IgD-negative memory B cell (primary cell): ENCODE measurements at regions not wholly inside any gene's neighbourhood (a gene's known extent, or its start where the extent isn't known, plus 50 kb on each side); places are given as distances from the start of the nearest gene placed in this dataset.

ENCODE experiments used
- H3K27ac Mint-ChIP-seq, 3 donors: one replicate each; pipeline ENCODE4 v1.8.0; 2020 to 2022; ENCODE audit warnings: mild to moderate bottlenecking in 3 of 3, mixed read lengths in 3 of 3, moderate library complexity in 1 of 3
- H3K27me3 Mint-ChIP-seq: one replicate; pipeline ENCODE4 v1.8.0; 2021; ENCODE audit warnings: mixed read lengths
- H3K36me3 Mint-ChIP-seq: one replicate; pipeline ENCODE4 v1.8.0; 2020; ENCODE audit warnings: mild to moderate bottlenecking, mixed read lengths
- H3K4me1 Mint-ChIP-seq, 3 donors: one replicate each; pipeline ENCODE4 v1.8.0; 2020 to 2022; ENCODE audit warnings: mixed read lengths in 3 of 3, mild to moderate bottlenecking in 1 of 3
- H3K4me3 Mint-ChIP-seq, 4 donors: one replicate each; pipeline ENCODE4 v1.8.0; 2020 to 2022; ENCODE audit warnings: mild to moderate bottlenecking in 4 of 4, mixed read lengths in 4 of 4, moderate library complexity in 3 of 4
- H3K9me3 Mint-ChIP-seq, 3 donors: one replicate each; pipeline ENCODE4 v1.8.0; 2020 to 2021; ENCODE audit warnings: mixed read lengths in 3 of 3, mild to moderate bottlenecking in 1 of 3

DNA sequence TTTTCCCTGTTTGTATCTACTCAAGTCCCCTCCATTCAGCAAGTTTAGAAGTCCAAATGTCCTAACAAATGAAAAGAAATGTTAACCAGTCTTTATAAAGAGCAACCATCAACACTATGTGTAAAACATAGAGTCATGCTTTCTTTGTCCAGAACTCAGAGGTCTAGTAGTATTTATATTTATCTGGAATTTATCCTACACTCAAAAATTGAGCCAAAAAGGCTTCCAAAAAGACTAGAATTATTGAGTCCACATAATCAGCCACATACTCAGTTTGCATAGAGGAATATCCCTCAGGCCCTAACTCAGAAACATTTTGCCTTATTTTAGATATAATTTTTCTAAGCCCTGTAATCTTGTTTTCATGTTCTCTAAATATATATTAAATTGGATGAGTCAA, 455.0 kb downstream of the COL12A1 start:
- Mint-ChIP-seq H3K27me3 (peaks cover 1% of the 10 kb centered on the region), H3K9me3 (no peaks in the 10 kb centered on the region), H3K4me1 (no peaks in the 10 kb centered on the region), H3K27ac (no peak overlapping the region), H3K36me3 (no peaks in the 10 kb centered on the region), H3K4me3 (no peak overlapping the region)

DNA sequence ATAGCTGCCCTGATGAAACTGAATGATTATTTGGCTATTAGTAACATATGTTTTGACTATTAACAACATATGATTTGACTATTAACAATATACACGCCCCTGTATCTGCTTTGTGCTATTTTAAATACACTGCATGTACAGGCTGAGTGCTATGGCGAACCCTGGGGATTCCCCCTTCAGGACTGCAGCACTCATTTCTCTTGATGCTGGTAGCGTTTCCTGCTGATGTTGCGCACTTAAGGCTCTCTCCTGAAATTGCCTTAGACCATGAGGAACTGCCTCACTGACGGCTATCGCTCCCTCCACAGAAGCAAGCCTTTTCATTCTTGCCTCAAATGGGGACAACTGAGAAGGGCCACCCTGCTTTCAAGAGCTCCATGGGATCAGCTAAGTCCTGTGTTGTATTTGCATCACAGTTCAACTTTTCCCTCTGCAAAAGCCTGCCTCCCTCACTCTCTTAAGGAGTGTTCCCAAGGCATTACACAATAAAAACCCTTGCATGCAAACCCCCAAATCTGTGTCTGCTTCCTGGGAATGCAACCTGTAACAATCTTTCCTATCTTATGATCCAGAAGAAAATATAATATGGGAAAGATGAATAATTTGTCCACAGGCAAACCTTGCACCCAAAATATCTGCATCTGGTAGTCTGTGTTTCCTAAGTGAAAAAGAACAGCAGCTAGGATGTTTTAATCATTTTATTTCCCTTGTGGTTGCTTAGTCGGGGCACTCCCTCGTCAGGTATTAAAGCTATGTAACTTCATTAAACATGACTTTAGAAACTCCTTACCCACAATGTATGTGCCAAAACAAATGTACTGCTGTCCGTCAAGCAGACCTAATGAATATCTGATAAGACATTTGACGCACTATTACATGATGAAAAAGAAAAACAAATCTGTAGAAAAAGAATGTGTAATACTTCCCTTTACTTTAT, 456.4 kb downstream of the COL12A1 start:
- H3K4me3 Mint-ChIP-seq, result no peak overlapping the region
- H3K4me1 Mint-ChIP-seq, result no peaks in the 10 kb centered on the region
- H3K9me3 Mint-ChIP-seq, result no peaks in the 10 kb centered on the region
- H3K36me3 Mint-ChIP-seq, result no peaks in the 10 kb centered on the region
- no peak overlapping the region for H3K27ac Mint-ChIP-seq
- peaks cover 1% of the 10 kb centered on the region for H3K27me3 Mint-ChIP-seq

DNA sequence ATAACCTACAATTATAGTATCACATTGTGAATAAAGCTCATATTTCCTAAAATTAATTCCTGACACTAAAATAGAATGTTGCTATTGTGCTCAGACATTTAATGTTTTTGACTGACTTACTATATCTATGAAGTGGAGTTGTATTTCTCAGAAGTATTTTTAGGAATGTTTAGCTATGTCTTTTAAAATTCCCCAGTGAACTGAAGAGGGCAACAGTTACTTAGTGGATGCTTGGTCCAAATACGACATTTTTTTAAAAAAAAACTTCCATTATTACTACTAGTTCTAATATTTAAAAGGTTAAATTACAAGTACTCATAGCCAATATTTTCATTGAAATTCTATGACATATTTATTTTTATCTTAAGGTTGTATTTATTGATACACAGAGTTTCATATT, 460.2 kb downstream of the COL12A1 start:
- no peak overlapping the region for H3K4me3 Mint-ChIP-seq
- H3K36me3 Mint-ChIP-seq, result no peaks in the 10 kb centered on the region
- H3K27ac Mint-ChIP-seq, result no peak overlapping the region
- H3K27me3 Mint-ChIP-seq, result no peaks in the 10 kb centered on the region
- H3K4me1 Mint-ChIP-seq, result no peaks in the 10 kb centered on the region
- H3K9me3 Mint-ChIP-seq, result no peaks in the 10 kb centered on the region

- no peaks in the 10 kb centered on the region for H3K9me3 Mint-ChIP-seq
- H3K4me1 Mint-ChIP-seq, result no peaks in the 10 kb centered on the region
- H3K36me3 Mint-ChIP-seq, result no peaks in the 10 kb centered on the region
- H3K27ac Mint-ChIP-seq, result no peak overlapping the region
- H3K27me3 Mint-ChIP-seq, result no peaks in the 10 kb centered on the region
- H3K4me3 Mint-ChIP-seq, result no peak overlapping the region
These were observed 462.9 kb downstream of the COL12A1 start for GRCh38 chr6:74742793-74743508.

DNA sequence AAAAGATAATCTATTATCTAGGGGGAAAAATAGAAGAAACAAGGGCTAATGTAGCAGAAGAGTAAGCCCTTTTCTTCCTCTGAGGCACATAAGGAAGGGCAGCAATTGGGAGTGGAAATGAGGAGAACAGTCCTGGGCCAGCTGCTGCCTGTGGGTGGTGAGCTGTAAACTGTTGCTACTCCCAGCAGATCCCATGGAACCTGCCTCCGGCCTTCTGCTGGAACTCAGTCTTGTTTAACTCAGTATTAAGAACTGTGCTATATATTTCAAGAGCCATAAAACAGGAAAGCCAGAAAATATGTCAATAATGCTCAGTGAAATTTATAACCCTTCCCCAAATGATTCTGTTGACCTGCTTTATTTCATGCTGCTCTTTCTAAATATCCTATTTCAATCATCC, 464.2 kb downstream of the COL12A1 start:
- Mint-ChIP-seq H3K36me3 (no peaks in the 10 kb centered on the region), H3K27ac (no peak overlapping the region), H3K4me1 (no peaks in the 10 kb centered on the region)

DNA sequence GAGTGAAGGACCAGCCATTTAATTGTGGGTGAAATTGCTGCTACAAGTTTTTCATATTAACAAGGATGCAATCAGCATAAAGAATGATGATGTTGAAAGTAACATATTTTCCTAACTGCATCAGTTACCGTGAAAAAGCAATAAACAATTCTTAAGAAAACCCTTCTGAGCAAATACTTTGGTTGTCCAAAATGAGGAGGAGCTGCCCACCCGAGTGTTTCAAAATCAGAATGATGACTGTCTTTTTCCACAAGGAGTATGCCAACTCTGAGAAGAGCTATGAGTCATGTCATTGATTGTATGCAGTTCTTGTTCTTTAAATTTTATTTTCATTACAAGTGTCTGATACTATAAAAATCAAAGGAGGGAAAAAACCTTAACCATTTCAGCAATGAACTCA, 470.5 kb downstream of the COL12A1 start:
- peaks cover 0 to 12% (median 3%) of the 10 kb centered on the region in 3 donors for H3K9me3 Mint-ChIP-seq
- H3K27me3 Mint-ChIP-seq, result no peaks in the 10 kb centered on the region
- no peak overlapping the region for H3K27ac Mint-ChIP-seq
- no peaks in the 10 kb centered on the region for H3K36me3 Mint-ChIP-seq
- no peaks in the 10 kb centered on the region for H3K4me1 Mint-ChIP-seq
- no peak overlapping the region for H3K4me3 Mint-ChIP-seq

More for the DNA sequence above, 464.2 kb downstream of the COL12A1 start:
- no peaks in the 10 kb centered on the region for H3K27me3 Mint-ChIP-seq
- peaks cover 0 to 6% (median 0%) of the 10 kb centered on the region in 3 donors for H3K9me3 Mint-ChIP-seq
- H3K4me3 Mint-ChIP-seq, result no peak overlapping the region

DNA sequence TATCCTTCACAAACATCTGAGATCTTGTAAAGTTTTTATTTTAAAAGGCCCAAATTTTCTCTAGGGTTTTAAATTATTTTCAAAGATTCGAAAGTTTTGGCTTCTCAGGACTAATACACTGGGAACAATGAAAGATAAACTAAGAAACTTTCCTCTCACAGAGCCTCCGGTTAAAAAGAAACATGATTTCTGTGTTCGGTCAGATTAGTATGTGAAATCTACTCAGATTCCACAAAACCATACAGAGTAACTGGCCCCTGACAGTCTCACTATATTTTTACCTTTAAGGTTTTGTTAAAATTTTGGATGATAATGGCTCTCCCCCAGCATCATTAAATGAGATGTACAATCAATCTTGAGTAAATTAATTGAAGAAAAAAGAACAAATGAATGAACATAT, 471.0 kb downstream of the COL12A1 start:
- Mint-ChIP-seq H3K9me3 (peaks cover 0 to 12% (median 3%) of the 10 kb centered on the region in 3 donors), H3K27me3 (no peaks in the 10 kb centered on the region), H3K27ac (no peak overlapping the region), H3K4me1 (no peaks in the 10 kb centered on the region), H3K36me3 (no peaks in the 10 kb centered on the region), H3K4me3 (no peak overlapping the region)

DNA sequence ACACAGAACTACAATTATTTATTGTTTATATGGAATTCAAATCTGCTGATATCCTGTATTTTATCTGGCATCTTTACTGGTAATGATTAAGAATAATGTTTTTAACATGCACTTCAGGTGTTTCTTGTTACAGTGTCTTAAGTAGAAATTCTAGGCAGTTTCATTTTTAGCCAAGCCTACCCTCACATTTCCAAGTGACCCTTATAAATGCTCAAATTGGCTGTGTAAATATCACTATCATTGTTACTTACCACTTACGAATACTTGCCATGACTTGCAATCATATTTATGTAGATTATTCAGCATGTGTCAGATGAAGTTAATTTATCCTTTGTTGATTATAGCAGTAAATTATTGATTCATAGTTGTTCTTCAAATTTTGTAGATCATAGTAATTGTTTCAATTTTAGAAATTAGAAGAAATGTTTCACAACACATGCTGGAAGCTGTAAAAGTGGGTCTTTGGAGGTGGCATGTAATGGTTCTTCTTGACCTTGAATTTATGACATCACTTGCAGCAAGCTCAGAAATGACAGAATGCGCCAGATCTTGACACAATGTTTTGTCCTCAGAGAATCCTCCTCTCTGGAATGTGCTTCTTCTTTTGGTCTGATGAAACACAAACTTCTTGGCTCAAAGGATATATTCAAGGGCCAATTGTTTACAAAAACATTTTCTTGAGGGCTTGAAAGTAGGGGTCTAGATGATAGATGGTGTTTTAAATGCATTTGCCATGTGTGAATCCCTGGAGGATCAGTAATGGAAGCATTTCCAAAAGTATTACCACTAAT, 471.8 kb downstream of the COL12A1 start:
- Mint-ChIP-seq H3K27ac (no peak overlapping the region), H3K36me3 (no peaks in the 10 kb centered on the region), H3K9me3 (peaks cover 0 to 12% (median 3%) of the 10 kb centered on the region in 3 donors), H3K4me1 (no peaks in the 10 kb centered on the region), H3K4me3 (no peak overlapping the region), H3K27me3 (no peaks in the 10 kb centered on the region)

GRCh38 chr6:74731931-74732330, 473.9 kb downstream of the COL12A1 start:
- H3K4me3 Mint-ChIP-seq, result no peak overlapping the region
- no peaks in the 10 kb centered on the region for H3K4me1 Mint-ChIP-seq
- H3K36me3 Mint-ChIP-seq, result no peaks in the 10 kb centered on the region
- H3K27me3 Mint-ChIP-seq, result no peaks in the 10 kb centered on the region
- peaks cover 0 to 9% (median 3%) of the 10 kb centered on the region in 3 donors for H3K9me3 Mint-ChIP-seq
- no peak overlapping the region for H3K27ac Mint-ChIP-seq

DNA sequence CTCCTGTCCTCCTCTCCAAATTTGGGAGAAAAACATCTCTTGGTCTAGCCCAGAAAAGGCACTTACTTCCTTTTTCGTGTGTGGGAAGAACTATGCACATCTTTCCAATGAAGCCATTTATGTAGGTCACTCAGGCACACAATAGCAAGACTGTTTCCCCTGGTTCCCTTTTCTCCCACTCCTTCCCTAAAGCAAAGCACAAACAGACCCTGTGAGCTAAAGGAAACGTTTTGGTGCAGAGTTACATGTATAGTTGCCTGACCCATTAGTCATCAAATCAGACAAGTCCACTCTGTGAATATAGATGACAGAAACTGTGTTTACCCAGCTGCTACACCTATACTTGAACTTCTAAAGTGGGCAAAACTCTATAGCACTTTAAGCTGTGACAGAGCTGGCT, 474.6 kb downstream of the COL12A1 start:
- no peak overlapping the region for H3K4me3 Mint-ChIP-seq
- peaks cover 1% of the 10 kb centered on the region for H3K36me3 Mint-ChIP-seq
- H3K4me1 Mint-ChIP-seq, result no peaks in the 10 kb centered on the region
- peaks cover 0 to 4% (median 3%) of the 10 kb centered on the region in 3 donors for H3K9me3 Mint-ChIP-seq
- H3K27me3 Mint-ChIP-seq, result no peaks in the 10 kb centered on the region
- no peak overlapping the region for H3K27ac Mint-ChIP-seq

DNA sequence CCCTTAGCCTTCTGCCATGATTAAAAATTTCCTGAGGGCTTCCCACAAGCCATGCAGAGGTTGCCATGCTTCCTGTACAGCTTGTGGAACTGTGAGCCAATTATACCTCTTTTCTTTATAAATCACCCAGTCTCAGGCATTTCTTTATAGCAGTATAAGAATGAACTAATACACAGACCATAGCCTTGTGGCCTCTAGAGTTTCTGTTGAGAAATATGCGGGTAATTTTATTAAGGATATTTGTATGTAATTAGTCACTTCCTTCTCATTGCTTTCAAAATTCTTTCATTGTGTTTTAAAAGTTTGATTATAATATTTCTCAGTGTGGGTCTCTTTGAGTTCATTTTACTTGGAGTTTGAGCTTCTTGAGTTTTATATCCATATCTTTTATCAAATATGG, 484.9 kb downstream of the COL12A1 start:
- H3K36me3 Mint-ChIP-seq, result no peaks in the 10 kb centered on the region
- H3K4me3 Mint-ChIP-seq, result no peak overlapping the region
- no peaks in the 10 kb centered on the region for H3K4me1 Mint-ChIP-seq
- peaks cover 4 to 7% (median 6%) of the 10 kb centered on the region in 3 donors for H3K9me3 Mint-ChIP-seq
- H3K27me3 Mint-ChIP-seq, result no peaks in the 10 kb centered on the region
- H3K27ac Mint-ChIP-seq, result no peak overlapping the region

DNA sequence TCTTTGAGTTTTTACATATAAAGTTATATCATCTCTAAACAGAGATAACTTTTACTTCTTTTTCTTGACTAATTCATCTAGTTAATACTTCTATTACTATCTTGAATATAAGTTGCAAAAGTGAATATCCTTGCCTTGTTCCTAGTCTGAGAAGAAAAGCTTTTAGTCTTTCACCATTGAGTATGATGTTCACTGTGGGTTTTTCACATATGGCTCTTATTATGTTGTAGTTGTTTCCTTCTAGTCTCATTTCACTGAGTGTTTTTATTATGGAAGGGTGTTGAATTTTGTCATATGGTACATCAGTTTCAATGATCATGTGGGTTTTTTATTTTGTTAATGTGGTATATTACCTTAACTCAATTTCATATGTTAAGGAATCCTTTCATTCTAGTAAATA, 488.3 kb downstream of the COL12A1 start:
- Mint-ChIP-seq H3K4me3 (no peak overlapping the region), H3K4me1 (no peaks in the 10 kb centered on the region), H3K27ac (no peak overlapping the region), H3K9me3 (peaks cover 2 to 11% (median 2%) of the 10 kb centered on the region in 3 donors), H3K36me3 (no peaks in the 10 kb centered on the region), H3K27me3 (no peaks in the 10 kb centered on the region)

DNA sequence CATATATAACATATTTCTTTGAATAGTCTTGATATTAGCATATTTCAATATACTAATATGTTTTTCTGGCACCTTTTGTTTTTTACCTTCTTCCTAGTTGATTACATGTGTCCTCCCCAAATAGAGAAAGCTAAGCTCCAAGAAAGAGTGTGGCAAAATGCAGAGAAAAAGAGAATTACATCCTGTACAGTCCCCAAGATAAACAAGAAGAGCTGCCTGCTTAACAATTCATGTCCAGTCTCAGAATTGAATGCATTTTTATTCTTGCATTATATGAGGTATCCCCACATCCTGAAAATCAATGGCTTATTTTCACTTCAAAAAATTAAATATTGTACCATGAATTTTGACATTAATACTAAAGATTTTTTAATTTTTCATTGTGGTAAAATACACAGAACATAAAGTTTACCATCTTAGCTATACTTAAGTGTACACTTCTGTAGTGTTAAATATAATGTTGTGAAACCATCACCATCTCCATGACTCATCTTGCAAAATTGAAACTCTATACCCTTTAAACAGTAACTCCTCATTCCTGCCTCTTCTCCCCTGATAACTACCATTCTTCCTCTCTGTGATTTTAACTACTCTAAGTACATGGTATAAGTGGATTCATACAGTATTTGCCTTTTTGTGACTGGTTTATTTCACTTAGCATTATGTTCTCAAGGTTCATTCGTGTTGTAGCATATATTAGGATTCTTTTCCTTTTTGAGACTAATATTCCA, 490.3 kb downstream of the COL12A1 start:
- Mint-ChIP-seq H3K4me3 (no peak overlapping the region), H3K4me1 (no peaks in the 10 kb centered on the region), H3K9me3 (peaks cover 2 to 11% (median 2%) of the 10 kb centered on the region in 3 donors), H3K36me3 (no peaks in the 10 kb centered on the region), H3K27ac (no peak overlapping the region), H3K27me3 (no peaks in the 10 kb centered on the region)

GRCh38 chr6:74713941-74714340, 491.9 kb downstream of the COL12A1 start:
- H3K27me3 Mint-ChIP-seq, result no peaks in the 10 kb centered on the region
- no peak overlapping the region for H3K27ac Mint-ChIP-seq
- no peak overlapping the region for H3K4me3 Mint-ChIP-seq
- H3K4me1 Mint-ChIP-seq, result no peaks in the 10 kb centered on the region
- peaks cover 1% of the 10 kb centered on the region for H3K36me3 Mint-ChIP-seq
- peaks cover under 1 to 11% (median 2%) of the 10 kb centered on the region in 3 donors for H3K9me3 Mint-ChIP-seq
